Neural progenitor cell (in vitro differentiated cells): ENCODE measurements at regions not wholly inside any gene's neighbourhood (a gene's known extent, or its start where the extent isn't known, plus 50 kb on each side); places are given as distances from the start of the nearest gene placed in this dataset.

ENCODE experiments used
- DNase-seq: peaks from one replicate; pipeline ENCODE4 v3.0.0-alpha.2; 2016; ENCODE audit warnings: low spot score
- H2AFZ ChIP-seq: fragments of 200-600 bp; sonication (generic); replicated peaks from 2 replicates; pipeline ENCODE4 v1.6.1; 2016; ENCODE audit warnings: antibody characterized with exemption
- H3F3A ChIP-seq: fragments of 200-600 bp; sonication (generic); 2 replicates; pipeline ENCODE4 v1.6.1; 2016; ENCODE audit warnings: antibody characterized with exemption, low read depth
- H3K27ac ChIP-seq: fragments of 200-600 bp; sonication (generic); 2 replicates; pipeline ENCODE4 v1.5.1; 2016; ENCODE audit warnings: mild to moderate bottlenecking
- H3K27me3 ChIP-seq: fragments of 200-600 bp; sonication (generic); 2 replicates; pipeline ENCODE4 v1.6.1; 2016; ENCODE audit warnings: mild to moderate bottlenecking, moderate library complexity
- H3K36me3 ChIP-seq: fragments of 200-600 bp; sonication (generic); 2 replicates; pipeline ENCODE4 v1.5.1; 2016
- H3K4me1 ChIP-seq: fragments of 200-600 bp; sonication (generic); 2 replicates; pipeline ENCODE4 v1.6.1; 2016; ENCODE audit warnings: mixed run types
- H3K4me2 ChIP-seq: fragments of 200-600 bp; sonication (generic); 2 replicates; pipeline ENCODE4 v1.6.1; 2016
- H3K4me3 ChIP-seq: fragments of 200-600 bp; sonication (generic); 2 replicates; pipeline ENCODE4 v1.5.1; 2016
- H3K79me2 ChIP-seq: fragments of 200-600 bp; sonication (generic); 2 replicates; pipeline ENCODE4 v1.6.1; 2016; ENCODE audit warnings: low read depth
- H3K9ac ChIP-seq: fragments of 200-600 bp; sonication (generic); 2 replicates; pipeline ENCODE4 v1.6.1; 2016
- H3K9me3 ChIP-seq: fragments of 200-600 bp; sonication (generic); 2 replicates; pipeline ENCODE4 v1.5.1; 2016; ENCODE audit warnings: low read depth
- H4K20me1 ChIP-seq: fragments of 200-600 bp; sonication (generic); 2 replicates; pipeline ENCODE4 v1.6.1; 2016; ENCODE audit warnings: low read depth
- H3K27ac Mint-ChIP-seq: 3 replicates; pipeline ENCODE4 v1.8.0; 2021; ENCODE audit warnings: mixed read lengths
- H3K27me3 Mint-ChIP-seq: 2 replicates; pipeline ENCODE4 v1.8.0; 2022; ENCODE audit warnings: low read depth, mild to moderate bottlenecking, inconsistent platforms, moderate library complexity, mixed read lengths; ENCODE audit not compliant: insufficient read depth
- H3K36me3 Mint-ChIP-seq: 3 replicates; pipeline ENCODE4 v1.8.0; 2021; ENCODE audit warnings: mixed read lengths
- H3K4me1 Mint-ChIP-seq: 3 replicates; pipeline ENCODE4 v1.8.0; 2021; ENCODE audit warnings: mixed read lengths
- H3K4me3 Mint-ChIP-seq: 3 replicates; pipeline ENCODE4 v1.8.0; 2021; ENCODE audit warnings: mild to moderate bottlenecking, moderate library complexity, mixed read lengths
- H3K9me3 Mint-ChIP-seq: 3 replicates; pipeline ENCODE4 v1.8.0; 2020; ENCODE audit warnings: mixed read lengths
- CTCF ChIP-seq: fragments of 200-600 bp; sonication (generic); IDR thresholded peaks from 2 replicates; pipeline ENCODE4 v1.5.1; 2017; ENCODE audit warnings: antibody characterized with exemption, mild to moderate bottlenecking
- EZH2 ChIP-seq: fragments of 200-600 bp; sonication (generic); IDR thresholded peaks from 2 replicates; pipeline ENCODE4 v1.6.1; 2017; ENCODE audit warnings: antibody characterized with exemption, mild to moderate bottlenecking, moderate library complexity
- EZH2phosphoT487 ChIP-seq: fragments of 200-600 bp; sonication (generic); IDR thresholded peaks from 2 replicates; pipeline ENCODE4 v1.6.1; 2017; ENCODE audit warnings: antibody characterized with exemption

GRCh38 chr9:87824886-87825285, 57.8 kb upstream of the SPATA31E1 start:
- no peaks in the 10 kb centered on the region for H3K79me2 ChIP-seq
- H3K36me3 Mint-ChIP-seq: no peaks in the 10 kb centered on the region
- no peak overlapping the region for H3K27ac ChIP-seq
- no peaks in the 10 kb centered on the region for H3K4me1 ChIP-seq
- no peaks in the 10 kb centered on the region for H3F3A ChIP-seq
- no peaks in the 10 kb centered on the region for H4K20me1 ChIP-seq
- H3K9me3 Mint-ChIP-seq: peaks cover 2% of the 10 kb centered on the region
- H3K4me3 ChIP-seq: no peak overlapping the region
- no peak for DNase-seq
- H3K27ac Mint-ChIP-seq: no peak overlapping the region
- H3K27me3 ChIP-seq: no peaks in the 10 kb centered on the region
- H3K36me3 ChIP-seq: no peaks in the 10 kb centered on the region
- peaks cover 9% of the 10 kb centered on the region for H3K4me1 Mint-ChIP-seq
- TF ChIP-seq EZH2phosphoT487 (no peak), CTCF (no peak), EZH2 (no peak)
- no peak overlapping the region for H3K4me3 Mint-ChIP-seq
- no peak overlapping the region for H2AFZ ChIP-seq
- no peaks in the 10 kb centered on the region for H3K9me3 ChIP-seq
- peaks cover 3% of the 10 kb centered on the region for H3K27me3 Mint-ChIP-seq
- no peak overlapping the region for H3K9ac ChIP-seq
- no peak overlapping the region for H3K4me2 ChIP-seq

- Histone ChIP-seq H3K79me2 (no peaks in the 10 kb centered on the region), H4K20me1 (no peaks in the 10 kb centered on the region), H3F3A (no peaks in the 10 kb centered on the region), H3K36me3 (no peaks in the 10 kb centered on the region), H3K4me2 (no peak overlapping the region), H2AFZ (no peak overlapping the region), H3K4me3 (no peak overlapping the region), H3K27me3 (no peaks in the 10 kb centered on the region), H3K27ac (no peak overlapping the region), H3K4me1 (no peaks in the 10 kb centered on the region), H3K9me3 (no peaks in the 10 kb centered on the region), H3K9ac (no peak overlapping the region)
- no peak for DNase-seq
- Mint-ChIP-seq H3K36me3 (no peaks in the 10 kb centered on the region), H3K27ac (no peak overlapping the region), H3K9me3 (peaks cover 2% of the 10 kb centered on the region), H3K4me3 (no peak overlapping the region), H3K27me3 (no peaks in the 10 kb centered on the region), H3K4me1 (peaks cover 12% of the 10 kb centered on the region)
- TF ChIP-seq EZH2: no peak
- TF ChIP-seq EZH2phosphoT487: no peak
- no peak for TF ChIP-seq CTCF
These were observed 56.3 kb upstream of the SPATA31E1 start for GRCh38 chr9:87826331-87826730.

- H3K9ac ChIP-seq: no peak overlapping the region
- no peak overlapping the region for H3K4me2 ChIP-seq
- H3K27me3 Mint-ChIP-seq: no peaks in the 10 kb centered on the region
- no peaks in the 10 kb centered on the region for H3K27me3 ChIP-seq
- no peak for DNase-seq
- H3K36me3 ChIP-seq: no peaks in the 10 kb centered on the region
- no peak overlapping the region for H3K27ac ChIP-seq
- H2AFZ ChIP-seq: no peak overlapping the region
- H3K9me3 ChIP-seq: no peaks in the 10 kb centered on the region
- TF ChIP-seq CTCF: no peak
- no peak for TF ChIP-seq EZH2
- no peak for TF ChIP-seq EZH2phosphoT487
- H3K79me2 ChIP-seq: no peaks in the 10 kb centered on the region
- no peaks in the 10 kb centered on the region for H3K4me1 ChIP-seq
- peaks cover 12% of the 10 kb centered on the region for H3K4me1 Mint-ChIP-seq
- peaks cover 2% of the 10 kb centered on the region for H3K9me3 Mint-ChIP-seq
- no peak overlapping the region for H3K27ac Mint-ChIP-seq
- H4K20me1 ChIP-seq: no peaks in the 10 kb centered on the region
- H3K4me3 Mint-ChIP-seq: no peak overlapping the region
- no peaks in the 10 kb centered on the region for H3K36me3 Mint-ChIP-seq
- no peak overlapping the region for H3K4me3 ChIP-seq
- no peaks in the 10 kb centered on the region for H3F3A ChIP-seq
These were observed 55.3 kb upstream of the SPATA31E1 start for GRCh38 chr9:87827341-87827740.
